ENCODE measurements at regions not wholly inside any gene's neighbourhood (a gene's known extent, or its start where the extent isn't known, plus 50 kb on each side); places are given as distances from the start of the nearest gene placed in this dataset.

DNA sequence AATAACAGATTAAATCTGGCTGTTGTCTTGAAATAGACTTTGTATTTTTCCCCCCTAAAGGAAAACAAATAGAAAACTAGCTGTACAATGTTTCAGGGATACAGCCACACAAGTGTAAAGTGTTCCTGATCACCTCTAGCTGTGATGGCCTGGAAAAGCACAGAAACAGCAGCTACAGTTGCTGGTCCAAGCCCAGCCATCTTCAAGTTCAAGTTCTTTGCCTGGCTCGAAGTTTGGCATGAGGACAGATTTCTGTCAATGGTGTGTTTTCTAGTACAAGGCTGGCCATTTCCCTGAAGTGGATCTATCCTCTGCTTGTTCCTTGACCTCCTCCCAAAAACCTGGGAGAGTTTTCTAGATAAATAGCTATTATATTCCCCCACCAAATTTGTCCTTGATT lies 272.2 kb upstream of the ADRA1B start:
- no peak for TF ChIP-seq YY1 (IDR thresholded peaks at IDR 0.05; ENCODE audit: borderline replicate concordance in 1 of 3, control insufficient read depth in 1 of 3, extremely low read depth in 1 of 3, insufficient read depth in 3 of 3, insufficient read length in 1 of 3, insufficient replicate concordance in 2 of 3, low read depth in 1 of 3, low read length in 2 of 3)
- TF ChIP-seq HSF4 (CRISPR knock-in tag; IDR thresholded peaks at IDR 0.05; ENCODE audit: borderline replicate concordance) = no peak
- TF ChIP-seq, protein P1, sequence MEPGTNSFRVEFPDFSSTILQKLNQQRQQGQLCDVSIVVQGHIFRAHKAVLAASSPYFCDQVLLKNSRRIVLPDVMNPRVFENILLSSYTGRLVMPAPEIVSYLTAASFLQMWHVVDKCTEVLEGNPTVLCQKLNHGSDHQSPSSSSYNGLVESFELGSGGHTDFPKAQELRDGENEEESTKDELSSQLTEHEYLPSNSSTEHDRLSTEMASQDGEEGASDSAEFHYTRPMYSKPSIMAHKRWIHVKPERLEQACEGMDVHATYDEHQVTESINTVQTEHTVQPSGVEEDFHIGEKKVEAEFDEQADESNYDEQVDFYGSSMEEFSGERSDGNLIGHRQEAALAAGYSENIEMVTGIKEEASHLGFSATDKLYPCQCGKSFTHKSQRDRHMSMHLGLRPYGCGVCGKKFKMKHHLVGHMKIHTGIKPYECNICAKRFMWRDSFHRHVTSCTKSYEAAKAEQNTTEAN (CRISPR knock-in tag; IDR thresholded peaks at IDR 0.05) = no peak
